Endothelial cell of umbilical vein (primary cell): ENCODE measurements at regions not wholly inside any gene's neighbourhood (a gene's known extent, or its start where the extent isn't known, plus 50 kb on each side); places are given as distances from the start of the nearest gene placed in this dataset.

Experiments
- BruUV-seq: library from RNA; stranded (reverse); fragments of 400-500 nt; replicated peaks from 2 replicates; lab custom pipeline; 2021; lab: Mats Ljungman, UMichigan
- CTCF ChIA-PET: fragments of 300-600, 350-600 bp; sonication (Branson Sonifier 250); formaldehyde crosslinking; loops from one replicate; lab custom pipeline; 2021; ENCODE audit warnings: antibody characterized with exemption, inconsistent platforms; lab: Charles Lee
- POLR2A ChIA-PET: fragments of 300-600, 350-600 bp; sonication (Branson Sonifier 250); formaldehyde crosslinking; loops from one replicate; lab custom pipeline; 2021; ENCODE audit warnings: antibody characterized with exemption, inconsistent platforms; lab: Charles Lee
- DNase-seq: peaks from one replicate; pipeline ENCODE4 v3.0.0-alpha.2; 2011; ENCODE audit warnings: low read depth, low spot score
- FAIRE-seq: peaks from 2 replicates; lab custom pipeline; 2011; peaks lifted over from hg19 to GRCh38; lab: Jason Lieb, UNC
- H2AFZ ChIP-seq: 2 replicates; pipeline ENCODE4 v1.6.0; 2012; ENCODE audit warnings: low read depth, low read length, control low read depth, inconsistent platforms
- H3K27ac ChIP-seq: 2 replicates; pipeline ENCODE4 v1.5.1; 2011; ENCODE audit warnings: low read depth, mild to moderate bottlenecking, control low read depth, low read length, moderate library complexity; ENCODE audit not compliant: insufficient read depth
- H3K27me3 ChIP-seq, 2 experiments: 2 replicates each; pipeline versions ENCODE4 v1.6.0 to v1.6.1; 2011; ENCODE audit warnings: low read length in 2 of 2, mixed read lengths in 1 of 2; ENCODE audit not compliant: control insufficient read depth in 2 of 2, insufficient read depth in 2 of 2
- H3K36me3 ChIP-seq, 2 experiments: 2 replicates in 1 of 2; 3 replicates in 1 of 2; pipeline ENCODE4 v1.5.1; 2011; ENCODE audit warnings: low read length in 2 of 2, mild to moderate bottlenecking in 1 of 2, moderate library complexity in 1 of 2; ENCODE audit not compliant: control insufficient read depth in 2 of 2, insufficient read depth in 2 of 2; ENCODE audit errors: extremely low read depth in 1 of 2
- H3K4me1 ChIP-seq: 3 replicates; pipeline ENCODE4 v1.5.1; 2011; ENCODE audit warnings: mild to moderate bottlenecking, low read length; ENCODE audit not compliant: control insufficient read depth, insufficient read depth; ENCODE audit errors: extremely low read depth
- H3K4me2 ChIP-seq: 2 replicates; pipeline ENCODE4 v1.6.1; 2011; ENCODE audit warnings: low read length, control low read depth, mixed read lengths; ENCODE audit not compliant: insufficient read depth
- H3K4me3 ChIP-seq, 3 experiments: fragments of 200-600 bp in 1 of 3; sonication (generic), shearing (Covaris generic) in 1 of 3; replicated peaks in 1 of 3; 2 replicates each; pipeline ENCODE4 v1.5.1; 2011 to 2016; ENCODE audit warnings: control low read depth in 3 of 3, low read length in 3 of 3, mild to moderate bottlenecking in 2 of 3, inconsistent platforms in 1 of 3, low read depth in 1 of 3, moderate library complexity in 1 of 3; ENCODE audit not compliant: insufficient read depth in 1 of 3
- H3K79me2 ChIP-seq: 2 replicates; pipeline ENCODE4 v1.6.0; 2012; ENCODE audit warnings: low read length, inconsistent platforms; ENCODE audit not compliant: control insufficient read depth, insufficient read depth
- H3K9ac ChIP-seq: replicated peaks from 2 replicates; pipeline ENCODE3; 2011; ENCODE audit warnings: low read length, control low read depth; ENCODE audit not compliant: insufficient read depth; ENCODE audit errors: extremely low read depth
- H3K9me1 ChIP-seq: replicated peaks from 3 replicates; pipeline ENCODE4 v1.6.0; 2011; ENCODE audit warnings: mild to moderate bottlenecking, low read length; ENCODE audit not compliant: control insufficient read depth, insufficient read depth; ENCODE audit errors: extremely low read depth
- H3K9me3 ChIP-seq: replicated peaks from 2 replicates; pipeline ENCODE4 v1.5.1; 2012; ENCODE audit warnings: low read length, inconsistent platforms; ENCODE audit not compliant: control insufficient read depth, insufficient read depth
- H4K20me1 ChIP-seq: replicated peaks from 2 replicates; pipeline ENCODE3; 2011; ENCODE audit warnings: mild to moderate bottlenecking, low read length; ENCODE audit not compliant: control insufficient read depth, insufficient read depth; ENCODE audit errors: extremely low read depth
- CTCF ChIP-seq, 2 donors: IDR thresholded peaks; 1 replicate in 1 of 2; 2 replicates in 1 of 2; pipeline ENCODE4 v1.5.1; 2011; ENCODE audit warnings: low read length in 2 of 2, mild to moderate bottlenecking in 2 of 2, moderate library complexity in 2 of 2, control low read depth in 1 of 2, inconsistent platforms in 1 of 2, low read depth in 1 of 2; ENCODE audit not compliant: insufficient read depth in 1 of 2; ENCODE audit errors: extremely low read depth in 1 of 2
- EZH2 ChIP-seq: IDR thresholded peaks from 2 replicates; pipeline ENCODE4 v1.6.1; 2012; ENCODE audit warnings: borderline replicate concordance, low read depth, mild to moderate bottlenecking, moderate library complexity, low read length, inconsistent platforms; ENCODE audit not compliant: severe bottlenecking
- FOS ChIP-seq: IDR thresholded peaks from 2 replicates; pipeline ENCODE4 v1.6.1; 2011; ENCODE audit warnings: mild to moderate bottlenecking, low read length, moderate library complexity, borderline replicate concordance; ENCODE audit not compliant: insufficient read depth
- GATA2 ChIP-seq: IDR thresholded peaks from 2 replicates; pipeline ENCODE4 v1.7.0; 2011; ENCODE audit warnings: low read depth, mild to moderate bottlenecking, moderate library complexity, mixed read lengths, low read length; ENCODE audit not compliant: insufficient read length, insufficient read depth
- JUN ChIP-seq: IDR thresholded peaks from 2 replicates; pipeline ENCODE4 v1.6.1; 2011; ENCODE audit warnings: borderline replicate concordance, low read depth; ENCODE audit not compliant: insufficient read length, insufficient read depth
- MAX ChIP-seq: IDR thresholded peaks from 2 replicates; pipeline ENCODE4 v1.6.1; 2011; ENCODE audit not compliant: insufficient read depth, insufficient read length
- MYC ChIP-seq: IDR thresholded peaks from one replicate; pipeline ENCODE4 v1.6.1; 2011; ENCODE audit warnings: mild to moderate bottlenecking, low read depth, low read length
- POLR2A ChIP-seq: IDR thresholded peaks from 2 replicates; pipeline ENCODE4 v1.6.1; 2012; ENCODE audit warnings: low read depth, mild to moderate bottlenecking, control low read depth, low read length
- POLR2AphosphoS5 ChIP-seq: IDR thresholded peaks from 2 replicates; pipeline ENCODE4 v1.6.1; 2012; ENCODE audit warnings: low read depth, mild to moderate bottlenecking, control low read depth, low read length, moderate library complexity; ENCODE audit not compliant: insufficient read depth
- dilution Hi-C: fragments of 300-500 bp; cut with MboI; formaldehyde crosslinking; loops from one replicate; pipeline ENCODE4 v1.15.0; 2019; ENCODE audit warnings: low sequenced_read_pairs; ENCODE audit not compliant: extremely low pct_ligation_motif_present
- intact Hi-C: fragments of 100-400 bp; cut with micrococcal nuclease; formaldehyde crosslinking; loops from one replicate; pipeline ENCODE4 v1.10.0; 2022

- no peak for TF ChIP-seq CTCF (IDR thresholded peaks at IDR 0.05; ENCODE audit: extremely low read depth in 1 of 2, insufficient read depth in 1 of 2, low read depth in 1 of 2, low read length in 2 of 2)
- no peak for TF ChIP-seq MAX
- TF ChIP-seq POLR2A = no peak
- no peak for TF ChIP-seq POLR2AphosphoS5
- TF ChIP-seq JUN = no peak
- TF ChIP-seq MYC = no peak
- TF ChIP-seq EZH2 = no peak
- no peak for TF ChIP-seq FOS
- TF ChIP-seq GATA2 = no peak
- no peak overlapping the region for H3K9ac ChIP-seq
- H3K4me2 ChIP-seq = no peak overlapping the region
- intact Hi-C loops (no loop called here), dilution Hi-C loops (no loop called here)
- ChIA-PET CTCF (no interaction called here), POLR2A (no interaction called here)
- H3K36me3 ChIP-seq = no peaks in the 10 kb centered on the region
- H3K4me1 ChIP-seq = no peaks in the 10 kb centered on the region
- no peak overlapping the region for H3K27ac ChIP-seq
- DNase-seq (no peak), FAIRE-seq (no peak)
- BruUV-seq = no TSS peak
- no peaks in the 10 kb centered on the region for H3K79me2 ChIP-seq
- H2AFZ ChIP-seq = no peak overlapping the region
- no peaks in the 10 kb centered on the region for H3K9me1 ChIP-seq
- H4K20me1 ChIP-seq = no peaks in the 10 kb centered on the region
- H3K4me3 ChIP-seq = no peak overlapping the region
- no peaks in the 10 kb centered on the region for H3K9me3 ChIP-seq
- no peaks in the 10 kb centered on the region for H3K27me3 ChIP-seq
Observed at GRCh38 chrX:149121206-149121920, 383.7 kb downstream of the IDS start.
